GM20000 (cell line): ENCODE measurements at regions not wholly inside any gene's neighbourhood (a gene's known extent, or its start where the extent isn't known, plus 50 kb on each side); places are given as distances from the start of the nearest gene placed in this dataset.

Experiments used
- DNase-seq: peaks from one replicate; pipeline ENCODE4 v3.0.0; 2012; ENCODE audit warnings: low spot score
- CTCF ChIP-seq: IDR thresholded peaks from 2 replicates; pipeline ENCODE4 v1.5.1; 2012; ENCODE audit warnings: mild to moderate bottlenecking, control low read depth; ENCODE audit errors: extremely low read depth, missing control alignments

- no peak for DNase-seq
- TF ChIP-seq CTCF = no peak
Observed at GRCh38 chr2:105645031-105645937, 99.4 kb upstream of the NCK2 start.

- DNase-seq = no peak
- TF ChIP-seq CTCF = no peak
Observed at GRCh38 chr2:105644174-105644980, 100.3 kb upstream of the NCK2 start.

- no peak for TF ChIP-seq CTCF
- DNase-seq = no peak
Observed at GRCh38 chr2:105643405-105644173, 101.1 kb upstream of the NCK2 start.

- no peak for DNase-seq
- TF ChIP-seq CTCF = no peak
Observed at GRCh38 chr2:105641389-105641811, 103.3 kb upstream of the NCK2 start.

- DNase-seq = no peak
Observed at GRCh38 chr2:105640246-105640645, 104.5 kb upstream of the NCK2 start.

GRCh38 chr2:105636109-105636740, 108.5 kb upstream of the NCK2 start:
- no peak for DNase-seq
- TF ChIP-seq CTCF = no peak

More at GRCh38 chr2:105640246-105640645, 104.5 kb upstream of the NCK2 start:
- no peak for TF ChIP-seq CTCF
